ENCODE measurements at regions not wholly inside any gene's neighbourhood (a gene's known extent, or its start where the extent isn't known, plus 50 kb on each side); places are given as distances from the start of the nearest gene placed in this dataset.

- no peak for TF ChIP-seq CREB1 (CRISPR knock-in tag; IDR thresholded peaks at IDR 0.05; ENCODE audit: low read depth)
- TF ChIP-seq, protein P1, sequence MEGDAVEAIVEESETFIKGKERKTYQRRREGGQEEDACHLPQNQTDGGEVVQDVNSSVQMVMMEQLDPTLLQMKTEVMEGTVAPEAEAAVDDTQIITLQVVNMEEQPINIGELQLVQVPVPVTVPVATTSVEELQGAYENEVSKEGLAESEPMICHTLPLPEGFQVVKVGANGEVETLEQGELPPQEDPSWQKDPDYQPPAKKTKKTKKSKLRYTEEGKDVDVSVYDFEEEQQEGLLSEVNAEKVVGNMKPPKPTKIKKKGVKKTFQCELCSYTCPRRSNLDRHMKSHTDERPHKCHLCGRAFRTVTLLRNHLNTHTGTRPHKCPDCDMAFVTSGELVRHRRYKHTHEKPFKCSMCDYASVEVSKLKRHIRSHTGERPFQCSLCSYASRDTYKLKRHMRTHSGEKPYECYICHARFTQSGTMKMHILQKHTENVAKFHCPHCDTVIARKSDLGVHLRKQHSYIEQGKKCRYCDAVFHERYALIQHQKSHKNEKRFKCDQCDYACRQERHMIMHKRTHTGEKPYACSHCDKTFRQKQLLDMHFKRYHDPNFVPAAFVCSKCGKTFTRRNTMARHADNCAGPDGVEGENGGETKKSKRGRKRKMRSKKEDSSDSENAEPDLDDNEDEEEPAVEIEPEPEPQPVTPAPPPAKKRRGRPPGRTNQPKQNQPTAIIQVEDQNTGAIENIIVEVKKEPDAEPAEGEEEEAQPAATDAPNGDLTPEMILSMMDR (conservative IDR thresholded peaks at IDR 0.05; ENCODE audit: low read depth in 2 of 2), result no peak
- no peak for TF ChIP-seq POLR2AphosphoS5 (IDR thresholded peaks at IDR 0.05; ENCODE audit: low read depth)
- TF ChIP-seq, protein P2, sequence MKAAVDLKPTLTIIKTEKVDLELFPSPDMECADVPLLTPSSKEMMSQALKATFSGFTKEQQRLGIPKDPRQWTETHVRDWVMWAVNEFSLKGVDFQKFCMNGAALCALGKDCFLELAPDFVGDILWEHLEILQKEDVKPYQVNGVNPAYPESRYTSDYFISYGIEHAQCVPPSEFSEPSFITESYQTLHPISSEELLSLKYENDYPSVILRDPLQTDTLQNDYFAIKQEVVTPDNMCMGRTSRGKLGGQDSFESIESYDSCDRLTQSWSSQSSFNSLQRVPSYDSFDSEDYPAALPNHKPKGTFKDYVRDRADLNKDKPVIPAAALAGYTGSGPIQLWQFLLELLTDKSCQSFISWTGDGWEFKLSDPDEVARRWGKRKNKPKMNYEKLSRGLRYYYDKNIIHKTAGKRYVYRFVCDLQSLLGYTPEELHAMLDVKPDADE (IDR thresholded peaks at IDR 0.05), result no peak
- no peak for TF ChIP-seq REST (IDR thresholded peaks at IDR 0.05; ENCODE audit: unreplicated experiment)
- no peak for TF ChIP-seq ZNF114 (CRISPR knock-in tag; IDR thresholded peaks at IDR 0.05)
- no peak for TF ChIP-seq NANOG (IDR thresholded peaks at IDR 0.05; ENCODE audit: borderline replicate concordance)
These were observed 479.9 kb upstream of the TNP1 start (continued) for GRCh38 chr2:217339753-217340152.

DNA sequence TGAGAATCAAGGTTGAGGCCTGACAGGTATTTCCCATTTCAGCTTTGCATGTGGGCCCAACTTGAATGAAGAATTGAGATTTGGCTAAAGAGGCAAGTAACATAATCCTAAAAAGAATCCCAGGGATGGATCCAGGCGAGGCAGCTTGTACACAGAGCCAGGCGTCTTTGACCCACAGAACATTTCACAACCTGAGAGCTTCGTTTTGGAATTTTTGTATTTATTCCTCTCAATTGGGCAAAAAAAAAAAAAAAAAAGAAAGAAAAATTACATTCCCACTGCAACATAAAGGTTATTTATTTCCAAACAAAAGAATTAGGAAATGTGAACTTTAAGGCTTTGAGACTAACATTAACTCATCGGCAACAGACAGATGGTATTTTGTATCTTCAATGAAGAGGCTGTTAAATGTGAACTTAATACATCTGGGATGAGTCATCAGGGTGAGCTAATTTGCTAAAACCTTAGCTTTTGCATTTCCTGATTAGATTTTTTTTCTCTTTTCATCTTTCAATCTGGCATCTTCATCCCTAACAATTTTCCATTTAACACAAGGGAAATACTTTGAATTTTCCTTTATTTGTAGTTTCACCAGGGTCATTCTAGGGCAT is 478.5 kb upstream of the TNP1 start:
- no peak overlapping the region for H3K4me3 Mint-ChIP-seq
- Histone ChIP-seq H3K79me2 (replicated peaks; ENCODE audit: insufficient read depth) (no peaks in the 10 kb centered on the region), H3F3A (replicated peaks; ENCODE audit: low read depth) (no peaks in the 10 kb centered on the region), H3K4me2 (no peak overlapping the region), H3K27ac (ENCODE audit: low read depth) (no peak overlapping the region), H2AFZ (no peak overlapping the region), H3K4me1 (ENCODE audit: insufficient read depth) (peaks cover 4% of the 10 kb centered on the region), H3K9me2 (ENCODE audit: insufficient read depth) (no peaks in the 10 kb centered on the region), H3K36me3 (ENCODE audit: insufficient read depth) (no peaks in the 10 kb centered on the region), H4K20me1 (replicated peaks; ENCODE audit: insufficient read depth) (no peaks in the 10 kb centered on the region; the same call in 1 of the 2 replicates), H3K4me3 (no peak overlapping the region), H3K27me3 (ENCODE audit: insufficient read depth) (no peaks in the 10 kb centered on the region)
- TF ChIP-seq, protein P2 (IDR thresholded peaks at IDR 0.05), result no peak
- TF ChIP-seq, protein P3, sequence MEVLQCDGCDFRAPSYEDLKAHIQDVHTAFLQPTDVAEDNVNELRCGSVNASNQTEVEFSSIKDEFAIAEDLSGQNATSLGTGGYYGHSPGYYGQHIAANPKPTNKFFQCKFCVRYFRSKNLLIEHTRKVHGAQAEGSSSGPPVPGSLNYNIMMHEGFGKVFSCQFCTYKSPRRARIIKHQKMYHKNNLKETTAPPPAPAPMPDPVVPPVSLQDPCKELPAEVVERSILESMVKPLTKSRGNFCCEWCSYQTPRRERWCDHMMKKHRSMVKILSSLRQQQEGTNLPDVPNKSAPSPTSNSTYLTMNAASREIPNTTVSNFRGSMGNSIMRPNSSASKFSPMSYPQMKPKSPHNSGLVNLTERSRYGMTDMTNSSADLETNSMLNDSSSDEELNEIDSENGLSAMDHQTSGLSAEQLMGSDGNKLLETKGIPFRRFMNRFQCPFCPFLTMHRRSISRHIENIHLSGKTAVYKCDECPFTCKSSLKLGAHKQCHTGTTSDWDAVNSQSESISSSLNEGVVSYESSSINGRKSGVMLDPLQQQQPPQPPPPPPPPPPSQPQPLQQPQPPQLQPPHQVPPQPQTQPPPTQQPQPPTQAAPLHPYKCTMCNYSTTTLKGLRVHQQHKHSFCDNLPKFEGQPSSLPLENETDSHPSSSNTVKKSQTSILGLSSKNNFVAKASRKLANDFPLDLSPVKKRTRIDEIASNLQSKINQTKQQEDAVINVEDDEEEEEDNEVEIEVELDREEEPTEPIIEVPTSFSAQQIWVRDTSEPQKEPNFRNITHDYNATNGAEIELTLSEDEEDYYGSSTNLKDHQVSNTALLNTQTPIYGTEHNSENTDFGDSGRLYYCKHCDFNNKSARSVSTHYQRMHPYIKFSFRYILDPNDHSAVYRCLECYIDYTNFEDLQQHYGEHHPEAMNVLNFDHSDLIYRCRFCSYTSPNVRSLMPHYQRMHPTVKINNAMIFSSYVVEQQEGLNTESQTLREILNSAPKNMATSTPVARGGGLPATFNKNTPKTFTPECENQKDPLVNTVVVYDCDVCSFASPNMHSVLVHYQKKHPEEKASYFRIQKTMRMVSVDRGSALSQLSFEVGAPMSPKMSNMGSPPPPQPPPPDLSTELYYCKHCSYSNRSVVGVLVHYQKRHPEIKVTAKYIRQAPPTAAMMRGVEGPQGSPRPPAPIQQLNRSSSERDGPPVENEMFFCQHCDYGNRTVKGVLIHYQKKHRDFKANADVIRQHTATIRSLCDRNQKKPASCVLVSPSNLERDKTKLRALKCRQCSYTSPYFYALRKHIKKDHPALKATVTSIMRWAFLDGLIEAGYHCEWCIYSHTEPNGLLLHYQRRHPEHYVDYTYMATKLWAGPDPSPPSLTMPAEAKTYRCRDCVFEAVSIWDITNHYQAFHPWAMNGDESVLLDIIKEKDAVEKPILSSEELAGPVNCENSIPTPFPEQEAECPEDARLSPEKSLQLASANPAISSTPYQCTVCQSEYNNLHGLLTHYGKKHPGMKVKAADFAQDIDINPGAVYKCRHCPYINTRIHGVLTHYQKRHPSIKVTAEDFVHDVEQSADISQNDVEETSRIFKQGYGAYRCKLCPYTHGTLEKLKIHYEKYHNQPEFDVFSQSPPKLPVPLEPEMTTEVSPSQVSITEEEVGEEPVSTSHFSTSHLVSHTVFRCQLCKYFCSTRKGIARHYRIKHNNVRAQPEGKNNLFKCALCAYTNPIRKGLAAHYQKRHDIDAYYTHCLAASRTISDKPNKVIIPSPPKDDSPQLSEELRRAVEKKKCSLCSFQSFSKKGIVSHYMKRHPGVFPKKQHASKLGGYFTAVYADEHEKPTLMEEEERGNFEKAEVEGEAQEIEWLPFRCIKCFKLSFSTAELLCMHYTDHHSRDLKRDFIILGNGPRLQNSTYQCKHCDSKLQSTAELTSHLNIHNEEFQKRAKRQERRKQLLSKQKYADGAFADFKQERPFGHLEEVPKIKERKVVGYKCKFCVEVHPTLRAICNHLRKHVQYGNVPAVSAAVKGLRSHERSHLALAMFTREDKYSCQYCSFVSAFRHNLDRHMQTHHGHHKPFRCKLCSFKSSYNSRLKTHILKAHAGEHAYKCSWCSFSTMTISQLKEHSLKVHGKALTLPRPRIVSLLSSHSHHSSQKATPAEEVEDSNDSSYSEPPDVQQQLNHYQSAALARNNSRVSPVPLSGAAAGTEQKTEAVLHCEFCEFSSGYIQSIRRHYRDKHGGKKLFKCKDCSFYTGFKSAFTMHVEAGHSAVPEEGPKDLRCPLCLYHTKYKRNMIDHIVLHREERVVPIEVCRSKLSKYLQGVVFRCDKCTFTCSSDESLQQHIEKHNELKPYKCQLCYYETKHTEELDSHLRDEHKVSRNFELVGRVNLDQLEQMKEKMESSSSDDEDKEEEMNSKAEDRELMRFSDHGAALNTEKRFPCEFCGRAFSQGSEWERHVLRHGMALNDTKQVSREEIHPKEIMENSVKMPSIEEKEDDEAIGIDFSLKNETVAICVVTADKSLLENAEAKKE (CRISPR knock-in tag; IDR thresholded peaks at IDR 0.05), result no peak
- H3K4me1 Mint-ChIP-seq, result peaks cover 9% of the 10 kb centered on the region; the same call in 2 of the 3 replicates
- H3K9me3 Mint-ChIP-seq, result no peaks in the 10 kb centered on the region
- H3K27ac Mint-ChIP-seq, result no peak overlapping the region
- H3K36me3 Mint-ChIP-seq (ENCODE audit: low read depth), result no peaks in the 10 kb centered on the region
- peak; percentile 11 for DNase-seq (ENCODE audit: low spot score)
- ATAC-seq, result no peak
- peaks cover 2% of the 10 kb centered on the region for H3K27me3 Mint-ChIP-seq (ENCODE audit: insufficient read depth, low read depth, poor library complexity)
